RWPE1 (cell line): ENCODE measurements at regions not wholly inside any gene's neighbourhood (a gene's known extent, or its start where the extent isn't known, plus 50 kb on each side); places are given as distances from the start of the nearest gene placed in this dataset.
"Not testable (repeated sequence)": the region's sequence is repeated elsewhere in the genome, so short reads cannot be mapped to it uniquely, and the experiment has no call there.

ENCODE experiments used
- CTCF ChIA-PET: fragments of 350-600 bp; sonication (Branson Sonifier 250); formaldehyde crosslinking; extraction: SDS; loops from one replicate; lab custom pipeline; 2021; lab: Yijun Ruan, JAX
- POLR2A ChIA-PET: fragments of 400-600 bp; formaldehyde crosslinking; extraction: SDS; loops from one replicate; lab custom pipeline; 2020; ENCODE audit warnings: antibody characterized with exemption; ENCODE audit not compliant: low non-redundant PET; lab: Yijun Ruan, JAX
- DNase-seq: peaks from one replicate; pipeline ENCODE4 v3.0.0; 2012; ENCODE audit warnings: low spot score
- H3K27ac ChIP-seq: fragments of 450-650 bp; 2 replicates; pipeline ENCODE4 v1.5.1; 2017
- TF ChIP-seq, protein P1 (sequence below): fragments of 450-650 bp; conservative IDR thresholded peaks from 2 replicates; pipeline ENCODE4 v1.5.1; 2017; ENCODE audit warnings: low read depth, mild to moderate bottlenecking

DNA sequence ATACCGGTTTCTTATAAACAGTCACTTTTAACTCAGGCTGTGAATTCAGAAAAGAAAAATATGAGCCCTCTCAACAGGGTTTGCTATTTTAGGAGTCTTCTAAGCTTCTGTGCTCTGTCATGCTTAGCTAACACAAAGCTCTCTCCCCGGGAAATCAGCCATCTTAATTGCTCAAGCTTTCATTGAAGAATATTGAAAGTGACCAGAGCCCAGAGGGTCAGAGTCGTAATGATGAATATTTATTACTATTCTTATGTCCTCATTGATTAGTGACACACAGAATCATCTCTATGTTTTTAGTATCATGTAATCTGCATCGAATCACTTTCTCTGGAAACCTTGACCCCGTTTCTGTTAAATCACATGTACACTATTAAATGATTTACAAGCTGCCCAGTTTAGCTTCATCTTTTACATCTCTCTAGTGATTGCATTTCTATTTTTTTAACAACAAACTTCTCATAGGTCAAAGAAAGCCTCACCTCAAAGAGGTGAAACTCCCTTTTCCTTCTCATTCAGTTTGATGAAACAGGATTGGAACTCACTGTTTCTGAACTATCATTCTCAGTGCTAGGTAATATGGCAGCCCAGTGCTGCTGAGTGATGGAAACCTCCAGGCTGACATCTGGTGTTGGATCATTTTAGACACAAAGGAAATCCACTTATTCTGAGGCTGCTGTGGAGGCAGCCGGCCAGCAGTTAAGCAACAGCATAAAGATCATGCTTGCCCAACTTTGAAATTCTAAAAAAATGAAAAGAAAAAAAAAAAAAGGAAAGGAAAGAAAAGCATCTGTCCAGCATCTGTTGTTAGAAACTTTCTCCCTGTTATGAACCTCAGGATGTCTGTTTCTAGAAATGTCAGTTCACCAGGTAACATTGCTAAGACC is 96.3 kb downstream of the RFPL4B start:
- CTCF ChIA-PET: interaction anchor here (0.6 kb wide), 1 partner anchor 239 kb away, joined by 3 read pairs; no protein-coding TSS in a partner anchor
- TF ChIP-seq, protein P1, sequence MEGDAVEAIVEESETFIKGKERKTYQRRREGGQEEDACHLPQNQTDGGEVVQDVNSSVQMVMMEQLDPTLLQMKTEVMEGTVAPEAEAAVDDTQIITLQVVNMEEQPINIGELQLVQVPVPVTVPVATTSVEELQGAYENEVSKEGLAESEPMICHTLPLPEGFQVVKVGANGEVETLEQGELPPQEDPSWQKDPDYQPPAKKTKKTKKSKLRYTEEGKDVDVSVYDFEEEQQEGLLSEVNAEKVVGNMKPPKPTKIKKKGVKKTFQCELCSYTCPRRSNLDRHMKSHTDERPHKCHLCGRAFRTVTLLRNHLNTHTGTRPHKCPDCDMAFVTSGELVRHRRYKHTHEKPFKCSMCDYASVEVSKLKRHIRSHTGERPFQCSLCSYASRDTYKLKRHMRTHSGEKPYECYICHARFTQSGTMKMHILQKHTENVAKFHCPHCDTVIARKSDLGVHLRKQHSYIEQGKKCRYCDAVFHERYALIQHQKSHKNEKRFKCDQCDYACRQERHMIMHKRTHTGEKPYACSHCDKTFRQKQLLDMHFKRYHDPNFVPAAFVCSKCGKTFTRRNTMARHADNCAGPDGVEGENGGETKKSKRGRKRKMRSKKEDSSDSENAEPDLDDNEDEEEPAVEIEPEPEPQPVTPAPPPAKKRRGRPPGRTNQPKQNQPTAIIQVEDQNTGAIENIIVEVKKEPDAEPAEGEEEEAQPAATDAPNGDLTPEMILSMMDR: no peak; the same call in 1 of the 2 replicates
- no peak for DNase-seq
- POLR2A ChIA-PET: no interaction called here
- no peak overlapping the region for H3K27ac ChIP-seq

DNA sequence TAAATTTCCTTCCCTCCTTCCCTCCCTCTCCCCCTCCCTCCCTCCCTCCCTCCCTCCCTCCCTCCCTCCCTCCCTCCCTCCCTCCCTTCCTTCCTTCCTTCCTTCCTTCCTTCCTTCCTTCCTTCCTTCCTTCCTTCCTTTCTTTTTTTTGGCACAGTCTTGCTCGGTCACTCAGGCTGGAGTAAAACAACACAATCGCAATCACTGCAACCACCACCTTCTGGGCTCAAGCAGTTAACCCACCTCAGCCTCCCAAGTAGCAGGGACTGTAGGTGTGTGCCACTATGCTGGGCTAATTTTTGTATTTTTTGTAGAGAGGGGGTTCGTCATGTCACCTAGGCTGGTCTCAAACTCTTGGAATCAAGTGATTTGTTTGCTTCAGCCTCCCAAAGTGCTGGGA is 101.7 kb downstream of the RFPL4B start:
- DNase-seq, POLR2A ChIA-PET, CTCF ChIA-PET, H3K27ac ChIP-seq: not testable (repeated sequence)

DNA sequence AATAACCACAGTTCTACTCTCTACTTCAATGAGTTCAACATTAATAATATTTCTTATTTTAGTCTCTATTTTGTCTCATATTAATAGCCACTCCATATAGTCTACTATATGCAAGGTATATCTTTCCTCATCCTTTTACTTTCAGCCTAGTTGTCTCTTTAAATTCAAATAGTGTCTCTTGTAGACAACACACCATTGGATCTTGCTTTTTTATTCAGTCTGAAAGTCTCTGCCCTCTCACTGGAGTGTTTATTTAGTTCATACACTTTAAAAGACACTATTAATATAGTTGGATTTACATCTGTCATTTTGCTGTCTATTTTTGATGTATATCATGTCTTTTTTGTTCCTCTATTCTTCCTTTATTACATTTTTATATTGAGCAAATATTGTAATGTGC is 103.5 kb downstream of the RFPL4B start:
- no peak for DNase-seq
- POLR2A ChIA-PET: no interaction called here
- CTCF ChIA-PET: no interaction called here
- TF ChIP-seq, protein P1: no peak
- no peak overlapping the region for H3K27ac ChIP-seq

DNA sequence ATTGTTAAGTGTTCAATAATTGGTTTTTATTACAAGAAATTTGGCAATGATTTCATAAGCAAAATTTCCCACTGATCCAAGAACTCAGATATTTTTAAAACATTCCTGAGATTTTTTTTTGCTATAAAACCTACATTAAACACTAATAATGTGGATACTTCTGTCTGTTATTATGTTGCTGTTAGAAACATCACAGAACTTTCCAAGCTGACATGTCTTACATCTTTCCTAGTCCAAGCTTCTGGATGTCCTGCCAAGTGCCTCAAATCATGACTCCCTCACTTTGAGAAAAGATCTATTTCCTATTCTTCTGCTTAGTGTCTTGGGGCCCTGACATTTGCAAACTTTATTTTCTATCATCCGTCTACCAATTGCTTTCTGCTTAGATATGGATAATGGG is 110.8 kb downstream of the RFPL4B start:
- no peak for DNase-seq
- POLR2A ChIA-PET: no interaction called here
- CTCF ChIA-PET: no interaction called here

DNA sequence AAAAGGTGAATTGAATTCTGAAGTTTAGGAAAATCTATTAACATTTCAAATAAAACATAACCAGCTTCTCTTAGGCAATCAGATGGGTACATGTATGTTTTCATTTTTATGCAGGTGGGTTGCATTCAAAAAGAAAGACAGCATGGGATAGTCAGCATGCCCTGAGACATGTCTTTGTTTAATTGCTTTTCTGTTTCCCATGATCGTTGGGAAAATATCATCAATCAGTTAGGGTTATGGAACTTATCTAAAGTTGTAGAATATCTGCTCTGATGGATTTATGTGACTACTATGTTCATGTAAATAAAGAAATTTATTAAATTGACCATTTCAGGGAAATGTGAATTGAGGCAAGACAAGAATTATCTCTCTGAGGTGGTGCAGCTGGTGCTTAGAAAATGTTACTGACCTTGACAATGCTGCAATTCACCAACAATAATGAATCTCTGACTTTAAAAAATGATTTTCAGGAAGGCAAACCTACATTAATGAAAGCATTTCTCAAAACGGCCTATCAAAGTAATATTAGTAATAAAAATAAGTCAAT is 112.7 kb downstream of the RFPL4B start:
- TF ChIP-seq, protein P1: no peak
- POLR2A ChIA-PET: no interaction called here
- CTCF ChIA-PET: interaction anchor here (0.7 kb wide), 1 partner anchor 256 kb away, joined by 3 read pairs; no protein-coding TSS in a partner anchor
- no peak overlapping the region for H3K27ac ChIP-seq
- DNase-seq: no peak

More for the DNA sequence above, 110.8 kb downstream of the RFPL4B start:
- TF ChIP-seq, protein P1: no peak
- H3K27ac ChIP-seq: no peak overlapping the region

DNA sequence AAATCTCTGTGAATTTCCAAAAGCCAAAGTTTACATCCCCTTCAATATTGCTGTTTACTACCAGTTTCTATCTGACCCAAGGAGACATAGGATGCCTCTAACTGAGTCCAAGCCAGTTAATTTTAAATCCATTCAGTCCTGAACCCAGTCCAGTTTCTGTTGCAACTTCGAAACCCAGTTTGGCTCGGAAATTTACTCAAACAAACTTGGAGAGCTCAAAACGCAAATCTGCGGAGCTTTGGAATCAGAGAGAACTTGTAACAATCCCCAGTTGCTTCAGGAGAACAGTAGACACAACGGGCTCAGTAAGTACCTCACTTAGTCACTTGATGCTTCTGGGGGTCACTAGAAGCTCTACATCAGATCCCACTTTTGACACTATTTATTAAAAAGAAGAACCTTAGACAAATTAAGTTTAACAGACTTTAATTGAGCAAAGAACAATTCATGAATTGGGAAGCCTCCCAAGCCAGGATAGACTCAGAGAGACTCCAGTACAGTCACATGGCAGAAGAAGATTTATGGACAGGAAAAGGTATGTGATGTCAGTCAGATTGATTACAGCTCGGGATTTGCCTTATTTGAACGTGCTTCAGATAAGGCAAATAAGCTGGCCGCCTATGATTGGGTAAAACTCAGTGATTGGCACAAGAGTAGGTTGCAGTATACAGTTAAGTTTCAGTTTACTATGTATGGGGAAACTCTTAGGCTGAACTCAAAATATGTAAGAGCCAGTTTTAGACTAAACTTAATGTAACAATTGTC is 118.0 kb downstream of the RFPL4B start:
- TF ChIP-seq, protein P1: no peak
- no peak overlapping the region for H3K27ac ChIP-seq
- ChIA-PET CTCF (no interaction called here), POLR2A (no interaction called here)
- DNase-seq: no peak
